ENCODE measurements at regions not wholly inside any gene's neighbourhood (a gene's known extent, or its start where the extent isn't known, plus 50 kb on each side); places are given as distances from the start of the nearest gene placed in this dataset.

DNA sequence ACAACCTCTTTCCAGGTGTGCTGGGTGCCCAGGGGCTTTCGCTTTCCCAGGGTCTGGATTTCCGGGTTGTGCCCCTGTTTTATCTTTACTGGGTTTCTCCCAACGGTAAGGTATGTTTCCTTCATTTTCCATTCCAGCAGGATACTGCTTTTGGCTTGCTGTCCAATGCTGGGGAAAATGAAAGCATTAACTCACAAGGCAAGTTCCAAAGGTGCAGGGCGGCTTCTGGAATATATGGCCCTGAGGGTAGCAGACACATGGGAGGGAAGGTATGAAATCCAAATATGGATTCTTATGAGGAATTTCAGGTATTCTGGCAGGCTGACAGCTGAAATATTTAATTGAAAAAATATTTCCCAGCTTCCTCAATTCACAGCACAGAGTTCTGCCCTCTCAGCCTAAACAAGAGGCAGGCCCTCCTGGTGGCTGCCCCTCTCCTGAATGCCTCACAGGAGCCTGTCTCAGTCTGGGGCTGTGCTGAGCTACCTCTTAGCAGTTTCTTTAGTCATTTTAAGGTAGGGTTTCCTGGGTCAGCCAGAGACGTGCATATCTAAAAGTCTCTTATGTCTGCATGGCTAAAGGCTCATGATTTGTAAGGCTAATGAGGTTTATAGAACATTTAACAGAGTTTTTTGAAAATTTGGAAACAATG lies 318.6 kb upstream of the B3GAT1 start:
- no peak for TF ChIP-seq TOX (CRISPR knock-in tag; IDR thresholded peaks at IDR 0.05; ENCODE audit: borderline replicate concordance)
- no peak for TF ChIP-seq ISL1 (CRISPR knock-in tag; IDR thresholded peaks at IDR 0.05)
- no peak for TF ChIP-seq ARNTL (CRISPR knock-in tag; IDR thresholded peaks at IDR 0.05; ENCODE audit: borderline replicate concordance, low read depth)
- TF ChIP-seq ZFP30 (CRISPR knock-in tag; IDR thresholded peaks at IDR 0.05), result no peak
- TF ChIP-seq, protein P1, sequence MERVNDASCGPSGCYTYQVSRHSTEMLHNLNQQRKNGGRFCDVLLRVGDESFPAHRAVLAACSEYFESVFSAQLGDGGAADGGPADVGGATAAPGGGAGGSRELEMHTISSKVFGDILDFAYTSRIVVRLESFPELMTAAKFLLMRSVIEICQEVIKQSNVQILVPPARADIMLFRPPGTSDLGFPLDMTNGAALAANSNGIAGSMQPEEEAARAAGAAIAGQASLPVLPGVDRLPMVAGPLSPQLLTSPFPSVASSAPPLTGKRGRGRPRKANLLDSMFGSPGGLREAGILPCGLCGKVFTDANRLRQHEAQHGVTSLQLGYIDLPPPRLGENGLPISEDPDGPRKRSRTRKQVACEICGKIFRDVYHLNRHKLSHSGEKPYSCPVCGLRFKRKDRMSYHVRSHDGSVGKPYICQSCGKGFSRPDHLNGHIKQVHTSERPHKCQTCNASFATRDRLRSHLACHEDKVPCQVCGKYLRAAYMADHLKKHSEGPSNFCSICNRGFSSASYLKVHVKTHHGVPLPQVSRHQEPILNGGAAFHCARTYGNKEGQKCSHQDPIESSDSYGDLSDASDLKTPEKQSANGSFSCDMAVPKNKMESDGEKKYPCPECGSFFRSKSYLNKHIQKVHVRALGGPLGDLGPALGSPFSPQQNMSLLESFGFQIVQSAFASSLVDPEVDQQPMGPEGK (CRISPR knock-in tag; IDR thresholded peaks at IDR 0.05; ENCODE audit: borderline replicate concordance), result no peak
- no peak for TF ChIP-seq OSR1 (CRISPR knock-in tag; IDR thresholded peaks at IDR 0.05)
- no peak for TF ChIP-seq RARB (CRISPR knock-in tag; IDR thresholded peaks at IDR 0.05)
- TF ChIP-seq ZFP3 (CRISPR knock-in tag; IDR thresholded peaks at IDR 0.05), result no peak
- no peak for TF ChIP-seq SNAI2 (CRISPR knock-in tag; IDR thresholded peaks at IDR 0.05)
- no peak for TF ChIP-seq CSDC2 (CRISPR knock-in tag; IDR thresholded peaks at IDR 0.05)
- TF ChIP-seq ESRRG (CRISPR knock-in tag; IDR thresholded peaks at IDR 0.05), result no peak
- TF ChIP-seq, protein P2, sequence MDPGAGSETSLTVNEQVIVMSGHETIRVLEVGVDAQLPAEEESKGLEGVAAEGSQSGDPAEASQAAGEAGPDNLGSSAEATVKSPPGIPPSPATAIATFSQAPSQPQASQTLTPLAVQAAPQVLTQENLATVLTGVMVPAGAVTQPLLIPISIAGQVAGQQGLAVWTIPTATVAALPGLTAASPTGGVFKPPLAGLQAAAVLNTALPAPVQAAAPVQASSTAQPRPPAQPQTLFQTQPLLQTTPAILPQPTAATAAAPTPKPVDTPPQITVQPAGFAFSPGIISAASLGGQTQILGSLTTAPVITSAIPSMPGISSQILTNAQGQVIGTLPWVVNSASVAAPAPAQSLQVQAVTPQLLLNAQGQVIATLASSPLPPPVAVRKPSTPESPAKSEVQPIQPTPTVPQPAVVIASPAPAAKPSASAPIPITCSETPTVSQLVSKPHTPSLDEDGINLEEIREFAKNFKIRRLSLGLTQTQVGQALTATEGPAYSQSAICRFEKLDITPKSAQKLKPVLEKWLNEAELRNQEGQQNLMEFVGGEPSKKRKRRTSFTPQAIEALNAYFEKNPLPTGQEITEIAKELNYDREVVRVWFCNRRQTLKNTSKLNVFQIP (CRISPR knock-in tag; IDR thresholded peaks at IDR 0.05; ENCODE audit: borderline replicate concordance, low read depth), result no peak
- TF ChIP-seq, protein P3, sequence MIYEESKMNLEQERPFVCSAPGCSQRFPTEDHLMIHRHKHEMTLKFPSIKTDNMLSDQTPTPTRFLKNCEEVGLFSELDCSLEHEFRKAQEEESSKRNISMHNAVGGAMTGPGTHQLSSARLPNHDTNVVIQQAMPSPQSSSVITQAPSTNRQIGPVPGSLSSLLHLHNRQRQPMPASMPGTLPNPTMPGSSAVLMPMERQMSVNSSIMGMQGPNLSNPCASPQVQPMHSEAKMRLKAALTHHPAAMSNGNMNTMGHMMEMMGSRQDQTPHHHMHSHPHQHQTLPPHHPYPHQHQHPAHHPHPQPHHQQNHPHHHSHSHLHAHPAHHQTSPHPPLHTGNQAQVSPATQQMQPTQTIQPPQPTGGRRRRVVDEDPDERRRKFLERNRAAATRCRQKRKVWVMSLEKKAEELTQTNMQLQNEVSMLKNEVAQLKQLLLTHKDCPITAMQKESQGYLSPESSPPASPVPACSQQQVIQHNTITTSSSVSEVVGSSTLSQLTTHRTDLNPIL (CRISPR knock-in tag; IDR thresholded peaks at IDR 0.05; ENCODE audit: low read depth), result no peak
- no peak for TF ChIP-seq PPARA (CRISPR knock-in tag; IDR thresholded peaks at IDR 0.05; ENCODE audit: borderline replicate concordance)
